Ovary (tissue), 7 donors: ENCODE measurements at regions not wholly inside any gene's neighbourhood (a gene's known extent, or its start where the extent isn't known, plus 50 kb on each side); places are given as distances from the start of the nearest gene placed in this dataset.

ENCODE experiments used
- DNase-seq, 5 donors: peaks; one replicate each; pipeline ENCODE4 v3.0.0-alpha.2; 2019 to 2020
- H3K27ac ChIP-seq, 2 donors: fragments of 200-600 bp; one replicate each; pipeline versions ENCODE4 v1.5.1 to v1.8.0; 2019 to 2022
- H3K27me3 ChIP-seq: fragments of 200-600 bp; one replicate; pipeline ENCODE4 v1.8.0; 2022
- H3K36me3 ChIP-seq: fragments of 200-600 bp; sonication (generic); one replicate; pipeline ENCODE4 v1.5.1; 2019
- H3K4me1 ChIP-seq: one replicate; pipeline ENCODE4 v1.8.1; 2013; ENCODE audit warnings: mild to moderate bottlenecking, moderate library complexity; ENCODE audit not compliant: insufficient read depth
- H3K4me3 ChIP-seq: fragments of 200-600 bp; sonication (generic); one replicate; pipeline ENCODE4 v1.5.1; 2017
- H3K9me3 ChIP-seq, 2 donors: fragments of 200-600 bp in 1 of 2; sonication (generic) in 1 of 2; one replicate each; pipeline versions ENCODE4 v1.5.1 to v1.8.1; 2013 to 2019; ENCODE audit warnings: mild to moderate bottlenecking in 1 of 2, moderate library complexity in 1 of 2
- CTCF ChIP-seq, 3 donors: fragments of 450-650 bp in 2 of 3; fragments of 200-600 bp in 1 of 3; IDR thresholded peaks; one replicate each; pipeline versions ENCODE4 v1.5.1 to v1.8.0; 2016 to 2022; ENCODE audit warnings: antibody characterized with exemption in 3 of 3, mild to moderate bottlenecking in 1 of 3
- EP300 ChIP-seq: sonication (generic); formaldehyde crosslinking; IDR thresholded peaks from one replicate; pipeline ENCODE4 v1.6.1; 2017; ENCODE audit warnings: antibody characterized with exemption
- POLR2A ChIP-seq: fragments of 450-650 bp; IDR thresholded peaks from one replicate; pipeline ENCODE4 v1.6.1; 2017; ENCODE audit warnings: antibody characterized with exemption, mild to moderate bottlenecking, moderate library complexity
- WGBS, 3 donors: extraction: QIAGEN DNeasy Blood & Tissue Kit in 1 of 3; methylation state at CpG; one replicate each; pipeline versions ENCODE4 v1.1.5 to v1.1.7; 2013 to 2017; 5-methylcytosine and 5-hydroxymethylcytosine counted together
- intact Hi-C, 4 donors: fragments of 100-400 bp; cut with DNase I; formaldehyde crosslinking; loops; one replicate each; pipeline versions ENCODE4 v1.11.0 to v1.15.1; 2022 to 2023
- donor health status: DM: no; HTN: no; CAD: no; lungs with moderate emphysema.
- donor health status: DM: no; HTN: no; CAD: no.
- donor health status: Bipolar disorder and iron deficiency.
- donor health status: DM: no; HTN: no; CAD: no.
- donor health status: DM: yes; HTN: yes; CAD: no.

GRCh38 chr1:61539720-61540462, 185.1 kb downstream of the TM2D1 start:
- Histone ChIP-seq H3K27me3 (no peaks in the 10 kb centered on the region), H3K4me1 (no peaks in the 10 kb centered on the region), H3K9me3 (no peaks in the 10 kb centered on the region), H3K36me3 (no peaks in the 10 kb centered on the region), H3K4me3 (no peak overlapping the region), H3K27ac (no peak overlapping the region)
- 64 to 73% (median 65%) methylated on average over 12 of the region's 12 CpGs for WGBS, 3 donors
- TF ChIP-seq POLR2A (no peak), EP300 (no peak), CTCF (IDR thresholded peaks at IDR 0.05) (no peak)
- peak in 1 of 5 donors; percentile 31 for DNase-seq
- intact Hi-C loops = no loop called here

- DNase-seq = no peak
Measured at GRCh38 chr1:61538228-61538627, 186.7 kb downstream of the TM2D1 start.

GRCh38 chr1:61536174-61537108, 188.5 kb downstream of the TM2D1 start:
- WGBS, 3 donors = 86 to 91% (median 89%) methylated on average over 3 of the region's 3 CpGs
- DNase-seq = no peak
- H3K4me1 ChIP-seq = no peaks in the 10 kb centered on the region
- no peaks in the 10 kb centered on the region for H3K9me3 ChIP-seq
- intact Hi-C loops = no loop called here
- no peak overlapping the region for H3K4me3 ChIP-seq
- H3K36me3 ChIP-seq = no peaks in the 10 kb centered on the region
- no peak overlapping the region for H3K27ac ChIP-seq
- no peaks in the 10 kb centered on the region for H3K27me3 ChIP-seq
- no peak for TF ChIP-seq EP300
- TF ChIP-seq CTCF (IDR thresholded peaks at IDR 0.05) = no peak
- TF ChIP-seq POLR2A = no peak

More at GRCh38 chr1:61538228-61538627, 186.7 kb downstream of the TM2D1 start:
- TF ChIP-seq POLR2A = no peak
- TF ChIP-seq CTCF (IDR thresholded peaks at IDR 0.05) = no peak
- TF ChIP-seq EP300 = no peak
- Histone ChIP-seq H3K27ac (no peak overlapping the region), H3K9me3 (no peaks in the 10 kb centered on the region), H3K4me1 (no peaks in the 10 kb centered on the region), H3K27me3 (no peaks in the 10 kb centered on the region), H3K4me3 (no peak overlapping the region), H3K36me3 (no peaks in the 10 kb centered on the region)
- WGBS, 3 donors = 85 to 89% (median 88%) methylated on average over 4 of the region's 4 CpGs
- intact Hi-C loops = no loop called here

- DNase-seq = no peak
- no peaks in the 10 kb centered on the region for H3K36me3 ChIP-seq
- intact Hi-C loops = no loop called here
- no peak overlapping the region for H3K27ac ChIP-seq
- 90 to 95% (median 93%) methylated on average over 1 of the region's 1 CpG for WGBS, 3 donors
- no peaks in the 10 kb centered on the region for H3K4me1 ChIP-seq
- no peak overlapping the region for H3K4me3 ChIP-seq
- no peaks in the 10 kb centered on the region for H3K27me3 ChIP-seq
- H3K9me3 ChIP-seq = no peaks in the 10 kb centered on the region
- TF ChIP-seq EP300 (no peak), CTCF (IDR thresholded peaks at IDR 0.05) (no peak), POLR2A (no peak)
Measured at GRCh38 chr1:61534847-61535246, 190.1 kb downstream of the TM2D1 start.
